ENCODE measurements at regions not wholly inside any gene's neighbourhood (a gene's known extent, or its start where the extent isn't known, plus 50 kb on each side); places are given as distances from the start of the nearest gene placed in this dataset.

- TF ChIP-seq CHD7 (IDR thresholded peaks at IDR 0.05; ENCODE audit: insufficient replicate concordance, low read length) (no peak), EZH2 (IDR thresholded peaks at IDR 0.05; ENCODE audit: low read depth, low read length, severe bottlenecking) (no peak), MAFK (IDR thresholded peaks at IDR 0.05; ENCODE audit: low read depth, low read length) (no peak), RAD21 (IDR thresholded peaks at IDR 0.05 in 1 of 2, conservative IDR thresholded peaks at IDR 0.05 in 1 of 2; ENCODE audit: low read depth in 2 of 2, low read length in 2 of 2) (no peak), CEBPB (IDR thresholded peaks at IDR 0.05; ENCODE audit: low read depth, low read length) (no peak), FOSL1 (IDR thresholded peaks at IDR 0.05; ENCODE audit: insufficient read depth, low read depth, low read length) (no peak), PHF8 (conservative IDR thresholded peaks at IDR 0.05; ENCODE audit: low read depth, low read length) (no peak), NANOG (IDR thresholded peaks at IDR 0.05; ENCODE audit: insufficient read depth, low read depth, low read length, poor library complexity, severe bottlenecking) (no peak), CTBP2 (IDR thresholded peaks at IDR 0.05; ENCODE audit: borderline replicate concordance, insufficient read depth, insufficient read length, low read length) (no peak), CHD1 (IDR thresholded peaks at IDR 0.05; ENCODE audit: low read depth, low read length) (no peak)
These were observed 240.7 kb downstream of the TFEC start (continued) for GRCh38 chr7:115789901-115790300.
